Rectal smooth muscle tissue (tissue), 1 donor: ENCODE measurements at regions not wholly inside any gene's neighbourhood (a gene's known extent, or its start where the extent isn't known, plus 50 kb on each side); places are given as distances from the start of the nearest gene placed in this dataset.

Source experiments
- H3K27ac ChIP-seq: one replicate; pipeline ENCODE4 v1.7.0; 2013; ENCODE audit warnings: low read depth, low read length, inconsistent platforms
- H3K27me3 ChIP-seq: one replicate; pipeline ENCODE4 v1.7.0; 2013; ENCODE audit warnings: low read length; ENCODE audit not compliant: control insufficient read depth, insufficient read depth
- H3K36me3 ChIP-seq: one replicate; pipeline ENCODE4 v1.7.0; 2013; ENCODE audit warnings: low read length; ENCODE audit not compliant: control insufficient read depth, insufficient read depth
- H3K4me1 ChIP-seq: one replicate; pipeline ENCODE4 v1.7.0; 2013; ENCODE audit warnings: low read length; ENCODE audit not compliant: control insufficient read depth, insufficient read depth
- H3K4me3 ChIP-seq: one replicate; pipeline ENCODE4 v1.7.0; 2013; ENCODE audit warnings: low read length
- H3K9ac ChIP-seq: one replicate; pipeline ENCODE4 v1.7.0; 2013; ENCODE audit warnings: low read length

DNA sequence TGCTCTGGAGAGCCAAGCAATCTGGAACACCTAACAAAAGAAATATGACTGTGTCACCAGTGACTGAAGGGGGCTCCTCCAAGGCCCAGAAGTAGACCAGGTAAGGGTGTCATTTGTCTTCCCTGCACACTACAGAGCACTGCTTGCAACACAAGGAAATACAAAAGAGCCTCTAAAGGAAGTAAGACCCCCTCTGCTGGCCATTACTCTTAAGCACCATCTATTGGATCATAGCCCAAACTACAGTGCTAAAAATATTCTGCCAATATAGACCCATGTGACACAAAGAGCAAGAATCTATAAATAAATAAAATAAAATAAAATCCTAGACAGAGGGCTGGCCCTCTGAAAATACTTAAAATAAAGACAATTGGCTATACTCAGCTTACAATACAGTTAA lies 528.7 kb downstream of the TMA16 start:
- no peaks in the 10 kb centered on the region for H3K36me3 ChIP-seq
- H3K9ac ChIP-seq: no peak overlapping the region
- H3K4me3 ChIP-seq: no peak overlapping the region
- no peak overlapping the region for H3K27ac ChIP-seq
- no peaks in the 10 kb centered on the region for H3K4me1 ChIP-seq
- no peaks in the 10 kb centered on the region for H3K27me3 ChIP-seq

DNA sequence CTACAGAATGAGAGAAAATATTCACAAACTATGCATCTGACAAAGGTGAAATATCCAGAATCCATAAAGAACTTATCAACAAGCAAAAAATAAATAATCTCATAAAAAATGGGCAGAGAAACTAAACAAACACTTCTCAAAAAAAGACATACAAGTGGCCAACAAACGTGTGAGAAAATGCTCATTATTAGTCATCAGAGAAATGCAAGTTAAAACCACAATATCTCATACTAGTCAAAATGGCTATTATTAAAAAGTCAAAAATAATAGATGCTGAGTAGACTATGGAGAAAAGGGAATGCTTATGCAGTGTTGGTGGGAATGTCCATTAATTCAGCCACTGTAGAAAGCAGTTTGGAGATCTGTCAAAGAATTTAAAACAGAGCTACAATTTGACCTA lies 533.3 kb downstream of the TMA16 start:
- H3K27ac ChIP-seq: no peak overlapping the region
- H3K4me1 ChIP-seq: no peaks in the 10 kb centered on the region
- no peaks in the 10 kb centered on the region for H3K36me3 ChIP-seq
- H3K9ac ChIP-seq: no peak overlapping the region
- no peak overlapping the region for H3K4me3 ChIP-seq
- no peaks in the 10 kb centered on the region for H3K27me3 ChIP-seq

DNA sequence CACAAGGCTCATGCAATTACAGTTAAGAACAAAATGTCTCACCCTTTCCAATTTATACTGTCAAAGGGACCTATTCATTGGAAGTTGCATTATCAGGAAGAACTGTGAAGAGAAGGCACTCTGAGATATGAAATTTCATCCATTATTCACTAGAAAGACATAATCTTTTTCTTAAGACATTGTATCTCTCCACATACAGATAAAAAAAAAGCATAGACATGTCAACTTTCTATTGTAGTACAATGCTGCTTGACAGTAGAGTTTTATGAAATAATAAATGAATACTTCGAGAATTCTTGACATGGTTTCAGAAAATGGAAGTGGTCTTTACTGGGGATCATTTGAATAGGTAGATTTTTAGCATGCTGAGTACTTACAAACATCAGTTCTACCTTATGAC lies 545.0 kb downstream of the TMA16 start:
- Histone ChIP-seq H3K4me3 (no peak overlapping the region), H3K27ac (no peak overlapping the region), H3K27me3 (no peaks in the 10 kb centered on the region), H3K36me3 (no peaks in the 10 kb centered on the region), H3K9ac (no peak overlapping the region), H3K4me1 (no peaks in the 10 kb centered on the region)

DNA sequence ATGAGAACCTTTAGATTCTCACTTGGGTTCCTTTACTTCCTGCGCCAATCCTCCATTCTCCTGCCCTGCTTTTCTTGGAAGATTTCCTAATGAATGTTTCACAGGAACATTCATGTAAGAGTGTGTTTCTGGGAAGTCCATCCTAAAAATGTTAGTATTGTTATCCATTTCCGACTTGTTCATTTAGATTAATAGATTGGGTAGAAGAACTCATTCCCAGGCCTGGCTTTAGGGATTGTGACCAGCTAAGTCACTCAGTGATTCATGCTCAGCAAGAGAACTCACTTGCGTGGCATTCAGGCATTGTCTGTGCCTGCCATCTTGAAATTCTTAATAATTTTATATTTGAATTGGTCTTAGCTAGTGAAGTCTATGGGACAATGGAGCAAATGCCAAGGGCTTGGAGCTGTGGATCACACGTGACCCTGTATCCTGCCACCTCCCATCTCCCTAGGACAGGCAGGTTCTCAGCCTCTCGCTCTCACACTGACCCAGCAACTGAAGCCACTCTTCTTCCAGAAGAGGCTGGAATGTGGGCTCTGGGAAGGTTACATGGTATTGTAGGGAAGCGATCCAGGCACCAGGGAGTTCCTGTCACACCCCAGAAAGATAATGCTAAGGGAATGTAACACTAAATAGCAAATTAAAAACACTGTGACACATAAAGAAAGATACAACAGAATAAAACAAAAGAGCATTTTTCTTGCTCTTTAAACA lies 562.1 kb downstream of the TMA16 start:
- Histone ChIP-seq H3K4me1 (no peaks in the 10 kb centered on the region), H3K36me3 (no peaks in the 10 kb centered on the region), H3K27me3 (no peaks in the 10 kb centered on the region), H3K27ac (no peak overlapping the region), H3K9ac (no peak overlapping the region), H3K4me3 (no peak overlapping the region)

DNA sequence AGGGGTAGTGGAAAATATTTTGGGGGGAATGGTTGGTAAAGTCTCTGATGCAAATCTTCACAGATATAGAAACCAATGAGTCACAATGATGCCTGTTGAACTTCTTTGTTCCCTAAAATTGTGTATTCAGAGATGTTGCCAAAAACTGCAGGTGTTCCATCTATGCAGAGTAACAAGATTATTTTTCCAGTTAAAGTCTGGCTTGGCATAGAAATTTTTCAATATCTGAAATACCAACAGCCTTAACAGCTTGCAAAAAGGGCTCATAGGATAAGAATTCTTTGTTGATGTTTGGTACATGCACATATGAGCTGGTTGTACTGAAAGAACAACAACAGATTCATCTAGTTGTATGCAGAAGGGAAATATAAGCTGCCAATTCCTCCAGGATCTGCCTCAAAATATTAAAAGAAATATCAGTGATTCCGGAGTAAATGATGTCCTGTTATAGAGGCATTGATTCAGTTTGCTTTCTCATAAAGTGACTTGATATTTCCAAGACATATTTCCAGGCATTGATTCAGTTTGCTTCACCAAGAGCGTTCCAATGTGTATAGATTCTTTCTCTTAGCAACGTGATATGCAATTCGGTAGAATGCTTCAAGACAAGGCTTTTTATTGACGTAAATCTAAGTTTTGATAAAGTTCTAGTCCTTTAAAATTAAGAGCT lies 564.4 kb downstream of the TMA16 start:
- H3K4me3 ChIP-seq: no peak overlapping the region
- H3K27me3 ChIP-seq: no peaks in the 10 kb centered on the region
- no peaks in the 10 kb centered on the region for H3K36me3 ChIP-seq
- H3K4me1 ChIP-seq: no peaks in the 10 kb centered on the region
- H3K27ac ChIP-seq: no peak overlapping the region
- H3K9ac ChIP-seq: no peak overlapping the region

DNA sequence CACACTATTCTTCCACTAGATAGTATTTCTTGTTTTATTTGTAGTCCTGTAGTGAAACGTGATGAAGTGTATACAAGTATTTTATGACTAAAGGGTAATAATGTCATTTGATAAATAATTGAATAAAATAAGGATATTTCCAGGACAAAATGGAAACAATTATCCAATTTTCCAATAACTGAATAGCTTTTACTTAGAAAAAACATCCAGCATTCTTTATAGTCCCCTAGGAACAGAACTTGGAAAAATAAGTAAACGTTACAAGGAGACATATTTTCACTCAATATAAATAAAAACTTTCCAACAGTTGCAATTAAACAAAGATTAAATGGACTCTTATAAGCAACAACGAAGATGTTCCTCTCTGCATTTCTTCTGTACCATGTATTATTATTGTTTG lies 566.0 kb downstream of the TMA16 start:
- Histone ChIP-seq H3K27me3 (no peaks in the 10 kb centered on the region), H3K4me1 (no peaks in the 10 kb centered on the region), H3K27ac (no peak overlapping the region), H3K4me3 (no peak overlapping the region), H3K36me3 (no peaks in the 10 kb centered on the region), H3K9ac (no peak overlapping the region)

DNA sequence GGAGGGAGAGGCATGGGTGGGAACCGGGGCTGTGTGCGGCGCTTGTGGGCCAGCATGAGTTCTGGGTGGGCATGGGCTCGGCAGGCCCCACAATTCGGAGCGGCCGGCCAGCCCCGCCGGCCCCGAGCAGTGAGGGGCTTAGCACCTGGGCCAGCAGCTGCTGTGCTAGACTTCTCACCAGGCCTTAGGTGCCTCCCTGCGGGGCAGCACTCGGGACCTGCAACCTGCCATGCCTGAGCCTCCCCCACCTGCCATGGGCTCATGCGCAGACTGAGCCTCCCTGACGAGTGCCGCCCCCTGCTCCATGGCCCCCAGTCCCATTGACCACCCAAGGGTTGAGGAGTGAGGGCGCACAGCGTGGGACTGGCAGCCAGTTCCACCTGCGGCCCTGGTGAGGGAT lies 573.9 kb downstream of the TMA16 start:
- Histone ChIP-seq H3K9ac (no peak overlapping the region), H3K27me3 (no peaks in the 10 kb centered on the region), H3K4me1 (no peaks in the 10 kb centered on the region), H3K4me3 (no peak overlapping the region), H3K36me3 (no peaks in the 10 kb centered on the region), H3K27ac (no peak overlapping the region)

DNA sequence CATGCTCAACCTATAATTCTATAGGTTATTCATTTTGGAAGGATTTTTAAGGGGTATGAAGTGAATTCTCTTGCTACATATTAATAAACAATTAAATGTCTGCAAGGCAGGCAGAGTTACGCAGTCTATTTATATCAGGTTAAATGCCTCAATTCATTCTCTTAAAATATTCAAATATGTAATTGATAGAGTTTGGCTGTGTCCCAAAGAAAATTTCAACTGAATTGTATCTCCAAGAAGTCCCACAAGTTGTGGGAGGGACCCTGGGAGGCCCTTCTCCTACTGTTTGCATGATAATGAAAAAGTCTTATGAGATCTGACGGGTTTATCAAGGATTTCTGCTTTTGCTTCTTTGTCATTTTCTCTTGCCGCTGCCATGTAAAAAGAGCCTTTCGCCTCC lies 576.1 kb downstream of the TMA16 start:
- H3K4me1 ChIP-seq: no peaks in the 10 kb centered on the region
- H3K4me3 ChIP-seq: no peak overlapping the region
- no peak overlapping the region for H3K9ac ChIP-seq
- no peaks in the 10 kb centered on the region for H3K36me3 ChIP-seq
- no peaks in the 10 kb centered on the region for H3K27me3 ChIP-seq
- H3K27ac ChIP-seq: no peak overlapping the region

DNA sequence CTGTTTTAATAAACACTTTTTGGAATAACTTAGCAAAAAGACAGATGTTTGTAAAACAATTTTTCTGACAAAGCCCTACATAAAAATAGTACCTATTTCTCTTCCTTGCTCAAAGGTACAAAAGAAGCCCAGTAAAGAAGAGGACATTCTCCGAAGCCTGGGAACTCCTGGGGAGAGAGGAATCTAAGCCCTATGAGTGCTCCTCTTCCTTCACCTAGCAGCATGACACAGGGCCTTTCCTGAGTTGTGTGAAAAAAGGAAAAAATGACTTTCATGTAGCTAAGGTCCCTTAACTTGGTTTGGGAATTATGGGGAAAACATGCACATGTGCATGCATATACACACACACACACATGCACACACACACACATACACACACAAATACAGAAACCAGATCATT lies 586.9 kb downstream of the TMA16 start:
- no peaks in the 10 kb centered on the region for H3K36me3 ChIP-seq
- no peak overlapping the region for H3K4me3 ChIP-seq
- no peaks in the 10 kb centered on the region for H3K27me3 ChIP-seq
- H3K9ac ChIP-seq: no peak overlapping the region
- H3K4me1 ChIP-seq: no peaks in the 10 kb centered on the region
- no peak overlapping the region for H3K27ac ChIP-seq

DNA sequence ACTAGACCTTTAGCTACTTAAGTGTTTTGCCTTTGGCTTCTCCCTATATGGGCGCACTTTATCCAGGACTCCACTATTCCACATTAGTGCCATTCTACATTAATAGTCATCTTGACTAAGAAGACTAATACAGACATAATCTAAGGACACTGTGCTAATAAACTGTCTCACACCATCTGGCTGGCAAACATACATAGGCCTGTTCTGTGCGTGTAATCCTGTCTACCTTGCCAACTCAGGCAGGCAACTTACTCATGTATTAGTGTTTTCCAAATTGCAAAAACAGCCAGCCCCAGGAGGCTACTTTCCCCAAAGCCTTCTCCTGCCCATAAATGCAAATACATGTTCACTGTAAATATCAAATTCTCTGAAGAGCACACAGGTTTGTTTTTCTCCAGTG lies 587.3 kb downstream of the TMA16 start:
- no peaks in the 10 kb centered on the region for H3K27me3 ChIP-seq
- no peak overlapping the region for H3K4me3 ChIP-seq
- H3K4me1 ChIP-seq: no peaks in the 10 kb centered on the region
- no peaks in the 10 kb centered on the region for H3K36me3 ChIP-seq
- H3K9ac ChIP-seq: no peak overlapping the region
- H3K27ac ChIP-seq: no peak overlapping the region

DNA sequence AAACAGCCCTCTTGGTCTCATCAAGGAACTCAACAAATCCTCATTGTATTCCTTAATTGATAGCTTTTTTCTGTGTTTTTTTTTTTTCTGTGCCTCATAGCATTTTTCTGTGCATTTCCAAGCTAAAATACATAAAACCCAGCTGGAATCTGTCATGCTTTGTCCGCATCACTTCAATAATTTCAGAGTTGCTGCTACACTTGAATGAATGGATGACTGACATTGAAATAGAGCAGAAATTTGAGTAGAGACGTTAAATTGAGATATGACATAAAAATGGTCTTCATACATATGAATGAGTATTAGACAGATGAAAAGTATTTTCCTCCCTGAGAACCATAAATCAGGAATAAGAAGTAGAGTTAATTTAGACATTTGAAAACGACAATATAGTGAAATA lies 593.2 kb downstream of the TMA16 start:
- Histone ChIP-seq H3K4me3 (no peak overlapping the region), H3K27me3 (no peaks in the 10 kb centered on the region), H3K27ac (no peak overlapping the region), H3K9ac (no peak overlapping the region), H3K36me3 (no peaks in the 10 kb centered on the region), H3K4me1 (no peaks in the 10 kb centered on the region)

DNA sequence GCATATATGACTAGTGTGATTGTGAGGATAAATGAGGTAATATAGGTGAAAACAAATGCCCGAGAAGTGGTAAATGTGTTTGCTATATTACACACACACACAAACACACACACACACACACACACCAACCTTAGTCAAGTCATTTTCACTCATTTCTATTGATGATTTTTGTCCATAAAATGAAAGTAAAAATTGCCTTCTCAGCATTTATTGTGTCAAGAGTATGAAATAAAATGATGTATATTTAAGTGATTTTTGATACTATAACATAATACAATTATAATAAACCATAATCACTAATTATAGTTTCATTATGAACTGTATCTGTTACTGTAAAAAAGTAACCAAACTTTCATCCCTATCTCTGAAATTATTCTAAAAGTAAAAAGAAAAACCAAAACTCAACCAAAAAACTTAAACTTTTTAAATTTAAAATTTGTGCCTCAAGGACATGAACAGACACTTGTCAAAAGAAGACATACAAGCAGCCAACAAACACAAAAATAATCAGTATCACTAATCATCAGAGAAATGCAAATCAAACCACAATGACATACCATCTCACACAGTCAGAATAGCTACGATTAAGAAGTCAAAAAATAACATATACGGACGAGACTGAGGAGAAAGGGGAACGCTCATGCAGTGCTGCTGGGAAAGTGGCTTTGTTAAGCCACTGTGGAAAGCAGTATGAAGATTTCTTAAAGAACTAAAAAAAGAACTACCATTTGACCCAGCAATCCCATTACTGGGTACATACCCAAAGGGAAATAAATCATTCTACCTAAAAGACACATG lies 601.0 kb downstream of the TMA16 start:
- Histone ChIP-seq H3K4me1 (no peaks in the 10 kb centered on the region), H3K27ac (no peak overlapping the region), H3K36me3 (no peaks in the 10 kb centered on the region), H3K9ac (no peak overlapping the region), H3K27me3 (no peaks in the 10 kb centered on the region), H3K4me3 (no peak overlapping the region)
